ENCODE measurements at regions not wholly inside any gene's neighbourhood (a gene's known extent, or its start where the extent isn't known, plus 50 kb on each side); places are given as distances from the start of the nearest gene placed in this dataset.

DNA sequence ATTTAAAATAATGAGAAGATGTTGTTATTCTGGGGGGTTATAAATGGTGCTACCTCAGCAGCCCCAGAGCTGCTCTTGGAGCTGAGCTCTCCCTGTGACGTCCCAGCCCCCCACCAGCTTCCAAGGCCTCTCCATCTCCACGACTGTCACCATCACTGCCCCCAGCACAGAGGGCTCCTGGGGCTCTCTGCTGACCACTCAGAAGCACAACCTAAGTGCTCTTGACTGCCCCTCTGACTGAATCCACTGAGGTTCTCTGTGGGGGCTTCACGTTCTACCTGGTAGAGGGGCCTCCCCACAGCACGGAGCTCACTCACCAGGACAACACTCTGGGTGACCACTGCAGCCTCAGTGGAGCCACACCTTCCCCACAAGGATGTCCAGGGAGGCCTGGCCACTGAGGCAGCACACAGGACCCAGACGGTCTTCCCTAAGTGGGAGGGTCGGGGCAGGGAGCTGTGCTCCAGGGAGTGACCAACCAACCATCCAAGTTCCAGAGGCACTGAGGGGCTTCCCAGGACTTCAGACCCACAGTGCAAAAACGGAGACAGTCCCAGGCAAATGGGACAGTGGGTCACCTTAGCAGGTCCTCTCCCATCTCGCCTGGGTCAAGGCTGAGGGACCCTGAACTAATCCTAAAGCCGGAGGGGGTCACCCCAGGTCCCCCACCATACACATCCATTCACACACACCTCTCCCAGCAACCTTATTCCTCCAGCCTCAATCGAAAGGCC lies 121.0 kb upstream of the PPP2R2D start:
- H3K27ac ChIP-seq (ENCODE audit: low read depth, low read length), result no peak overlapping the region
- TF ChIP-seq CTCF (IDR thresholded peaks at IDR 0.05; ENCODE audit: low read depth, low read length, poor library complexity, severe bottlenecking), result no peak
- H3K4me3 ChIP-seq (ENCODE audit: low read length), result no peak overlapping the region
- no peaks in the 10 kb centered on the region for H3K36me3 ChIP-seq (ENCODE audit: control insufficient read depth, low read length)
- H3K9me2 ChIP-seq (replicated peaks; ENCODE audit: control insufficient read depth, low read length), result no peaks in the 10 kb centered on the region
- H3K27me3 ChIP-seq (ENCODE audit: control insufficient read depth, low read length), result no peaks in the 10 kb centered on the region
- H3K9me3 ChIP-seq (ENCODE audit: control insufficient read depth, insufficient read depth, low read length), result peaks cover 28% of the 10 kb centered on the region
- no peaks in the 10 kb centered on the region for H3K79me2 ChIP-seq (ENCODE audit: control insufficient read depth, low read length)
- H3F3A ChIP-seq (ENCODE audit: control insufficient read depth, insufficient read depth), result no peaks in the 10 kb centered on the region
- no peaks in the 10 kb centered on the region for H3K4me1 ChIP-seq (ENCODE audit: control insufficient read depth, low read length)
- H4K20me1 ChIP-seq (ENCODE audit: control insufficient read depth, insufficient read depth, low read depth, low read length), result no peaks in the 10 kb centered on the region
- no peak overlapping the region for H3K4me2 ChIP-seq (ENCODE audit: low read length)

GRCh38 chr10:131781076-131781475 lies 119.7 kb upstream of the PPP2R2D start:
- TF ChIP-seq EZH2phosphoT487 (IDR thresholded peaks at IDR 0.05; ENCODE audit: borderline replicate concordance, low read length), result no peak
- no peak for TF ChIP-seq CTCF (IDR thresholded peaks at IDR 0.05; ENCODE audit: low read depth, low read length, poor library complexity, severe bottlenecking)
- no peaks in the 10 kb centered on the region for H3F3A ChIP-seq (ENCODE audit: control insufficient read depth, insufficient read depth)
- peaks cover 28% of the 10 kb centered on the region for H3K9me3 ChIP-seq (ENCODE audit: control insufficient read depth, insufficient read depth, low read length)
- no peaks in the 10 kb centered on the region for H3K4me1 ChIP-seq (ENCODE audit: control insufficient read depth, low read length)
- no peak overlapping the region for H3K4me2 ChIP-seq (ENCODE audit: low read length)
- H3K27ac ChIP-seq (ENCODE audit: low read depth, low read length), result no peak overlapping the region
- H3K4me3 ChIP-seq (ENCODE audit: low read length), result no peak overlapping the region
- H4K20me1 ChIP-seq (ENCODE audit: control insufficient read depth, insufficient read depth, low read depth, low read length), result no peaks in the 10 kb centered on the region
- no peaks in the 10 kb centered on the region for H3K36me3 ChIP-seq (ENCODE audit: control insufficient read depth, low read length)
- H3K79me2 ChIP-seq (ENCODE audit: control insufficient read depth, low read length), result no peaks in the 10 kb centered on the region
- H3K9me2 ChIP-seq (replicated peaks; ENCODE audit: control insufficient read depth, low read length), result no peaks in the 10 kb centered on the region
- H3K27me3 ChIP-seq (ENCODE audit: control insufficient read depth, low read length), result no peaks in the 10 kb centered on the region

DNA sequence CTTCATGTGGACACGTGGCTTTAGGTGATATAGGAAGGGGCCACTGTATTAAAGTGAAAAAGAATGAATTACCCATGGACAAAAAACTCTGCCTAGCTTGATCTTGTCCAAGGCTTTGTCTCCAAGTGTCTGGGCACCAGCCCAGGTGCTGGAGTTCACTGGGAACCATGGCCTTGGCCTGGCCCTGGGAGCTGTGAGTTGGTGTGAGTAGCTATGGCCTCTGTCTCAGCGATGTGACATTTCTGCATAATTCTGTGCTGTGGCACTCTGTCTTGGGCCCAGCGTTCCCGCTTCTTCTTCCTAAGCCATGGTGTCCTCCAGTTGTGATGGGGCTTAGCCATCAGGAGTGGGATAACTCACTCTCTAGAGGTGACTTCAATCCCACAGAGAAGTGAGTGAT lies 119.0 kb upstream of the PPP2R2D start:
- Histone ChIP-seq H3K79me2 (ENCODE audit: control insufficient read depth, low read length) (no peaks in the 10 kb centered on the region), H3K27ac (ENCODE audit: low read depth, low read length) (no peak overlapping the region), H4K20me1 (ENCODE audit: control insufficient read depth, insufficient read depth, low read depth, low read length) (no peaks in the 10 kb centered on the region), H3K4me3 (ENCODE audit: low read length) (no peak overlapping the region), H3K4me1 (ENCODE audit: control insufficient read depth, low read length) (no peaks in the 10 kb centered on the region), H3K27me3 (ENCODE audit: control insufficient read depth, low read length) (no peaks in the 10 kb centered on the region), H3K9me2 (replicated peaks; ENCODE audit: control insufficient read depth, low read length) (no peaks in the 10 kb centered on the region), H3K36me3 (ENCODE audit: control insufficient read depth, low read length) (no peaks in the 10 kb centered on the region), H3F3A (ENCODE audit: control insufficient read depth, insufficient read depth) (no peaks in the 10 kb centered on the region), H3K9me3 (ENCODE audit: control insufficient read depth, insufficient read depth, low read length) (peaks cover 21% of the 10 kb centered on the region), H3K4me2 (ENCODE audit: low read length) (no peak overlapping the region)
- TF ChIP-seq EZH2phosphoT487 (IDR thresholded peaks at IDR 0.05; ENCODE audit: borderline replicate concordance, low read length), result no peak
- no peak for TF ChIP-seq CTCF (IDR thresholded peaks at IDR 0.05; ENCODE audit: low read depth, low read length, poor library complexity, severe bottlenecking)

Measured in DOHH2 (cell line).